ENCODE measurements at regions not wholly inside any gene's neighbourhood (a gene's known extent, or its start where the extent isn't known, plus 50 kb on each side); places are given as distances from the start of the nearest gene placed in this dataset.

- TF ChIP-seq POLR2A (IDR thresholded peaks at IDR 0.05) (no peak), CTCF (IDR thresholded peaks at IDR 0.05 in 8 of 11, conservative IDR thresholded peaks at IDR 0.05 in 3 of 11) (no peak), POLR2AphosphoS5 (IDR thresholded peaks at IDR 0.05) (no peak)
These were observed 104.6 kb upstream of the FGF3 start for GRCh38 chr11:69923641-69924307.

Measured in spleen (tissue), 7 donors.